GM23338 (cell line): ENCODE measurements at regions not wholly inside any gene's neighbourhood (a gene's known extent, or its start where the extent isn't known, plus 50 kb on each side); places are given as distances from the start of the nearest gene placed in this dataset.
A peak's percentile ranks its signal among the peaks of the same experiment; 100 is the strongest.

Experiments used
- CTCF ChIP-seq, 2 experiments: fragments of 200-600 bp in 1 of 2; sonication (generic) in 1 of 2; conservative IDR thresholded peaks; 2 replicates each; pipeline versions ENCODE4 v1.5.1 to v1.6.1; 2016 to 2017; ENCODE audit warnings: antibody characterized with exemption in 2 of 2, low read depth in 2 of 2, mild to moderate bottlenecking in 2 of 2, moderate library complexity in 1 of 2
- EZH2 ChIP-seq: fragments of 200-600 bp; sonication (generic); IDR thresholded peaks from one replicate; pipeline ENCODE4 v1.8.0; 2017; ENCODE audit warnings: antibody characterized with exemption, mild to moderate bottlenecking, low read depth; ENCODE audit not compliant: unreplicated experiment
- EZH2phosphoT487 ChIP-seq: fragments of 200-600 bp; sonication (generic); IDR thresholded peaks from one replicate; pipeline ENCODE4 v1.8.1; 2018; ENCODE audit warnings: antibody characterized with exemption; ENCODE audit not compliant: unreplicated experiment
- POLR2AphosphoS5 ChIP-seq: IDR thresholded peaks from 2 replicates; pipeline ENCODE4 v1.6.1; 2016; ENCODE audit warnings: antibody characterized with exemption, low read depth
- REST ChIP-seq: IDR thresholded peaks from one replicate; pipeline ENCODE4 v1.6.1; 2018; ENCODE audit warnings: antibody characterized with exemption; ENCODE audit not compliant: unreplicated experiment

- TF ChIP-seq CTCF (conservative IDR thresholded peaks at IDR 0.05; ENCODE audit: low read depth in 2 of 2) (peak in 1 of 2 experiments; percentile 48; a peak in 3 of 4 replicates), EZH2 (no peak), POLR2AphosphoS5 (no peak), EZH2phosphoT487 (no peak), REST (no peak)
Measured at GRCh38 chr1:59107916-59108315, 189.0 kb upstream of the FGGY start.
